AG09319 (cell line): ENCODE measurements at regions not wholly inside any gene's neighbourhood (a gene's known extent, or its start where the extent isn't known, plus 50 kb on each side); places are given as distances from the start of the nearest gene placed in this dataset.

ENCODE experiments used
- DNase-seq: peaks from one replicate; pipeline ENCODE4 v3.0.0-alpha.2; 2010; ENCODE audit warnings: low read depth; ENCODE audit errors: extremely low read depth
- TF ChIP-seq, protein P1 (sequence below): IDR thresholded peaks from 2 replicates; pipeline ENCODE4 v1.5.1; 2011; ENCODE audit warnings: low read depth, mild to moderate bottlenecking, inconsistent platforms, low read length, moderate library complexity

DNA sequence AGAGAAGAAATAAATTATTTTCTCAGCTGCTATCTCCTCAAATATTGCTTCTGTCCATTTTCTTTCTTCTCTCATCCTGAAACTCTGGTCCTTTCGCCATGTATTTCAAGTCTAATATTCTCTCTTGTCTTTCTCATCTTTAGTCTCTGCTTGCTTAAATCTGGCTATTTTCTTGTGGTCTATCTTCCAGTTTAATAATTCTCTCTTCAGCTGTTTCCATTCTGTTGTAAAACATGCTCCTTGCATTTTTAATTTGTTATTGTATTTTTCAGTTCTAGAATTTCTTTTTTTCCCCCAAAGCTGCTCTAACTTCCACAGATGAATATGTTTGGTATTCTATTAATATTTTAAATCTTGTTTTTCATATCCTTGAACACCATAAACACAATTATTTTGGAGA lies 70.1 kb upstream of the TMPRSS2 start:
- DNase-seq, result no peak
- TF ChIP-seq, protein P1, sequence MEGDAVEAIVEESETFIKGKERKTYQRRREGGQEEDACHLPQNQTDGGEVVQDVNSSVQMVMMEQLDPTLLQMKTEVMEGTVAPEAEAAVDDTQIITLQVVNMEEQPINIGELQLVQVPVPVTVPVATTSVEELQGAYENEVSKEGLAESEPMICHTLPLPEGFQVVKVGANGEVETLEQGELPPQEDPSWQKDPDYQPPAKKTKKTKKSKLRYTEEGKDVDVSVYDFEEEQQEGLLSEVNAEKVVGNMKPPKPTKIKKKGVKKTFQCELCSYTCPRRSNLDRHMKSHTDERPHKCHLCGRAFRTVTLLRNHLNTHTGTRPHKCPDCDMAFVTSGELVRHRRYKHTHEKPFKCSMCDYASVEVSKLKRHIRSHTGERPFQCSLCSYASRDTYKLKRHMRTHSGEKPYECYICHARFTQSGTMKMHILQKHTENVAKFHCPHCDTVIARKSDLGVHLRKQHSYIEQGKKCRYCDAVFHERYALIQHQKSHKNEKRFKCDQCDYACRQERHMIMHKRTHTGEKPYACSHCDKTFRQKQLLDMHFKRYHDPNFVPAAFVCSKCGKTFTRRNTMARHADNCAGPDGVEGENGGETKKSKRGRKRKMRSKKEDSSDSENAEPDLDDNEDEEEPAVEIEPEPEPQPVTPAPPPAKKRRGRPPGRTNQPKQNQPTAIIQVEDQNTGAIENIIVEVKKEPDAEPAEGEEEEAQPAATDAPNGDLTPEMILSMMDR, result no peak

DNA sequence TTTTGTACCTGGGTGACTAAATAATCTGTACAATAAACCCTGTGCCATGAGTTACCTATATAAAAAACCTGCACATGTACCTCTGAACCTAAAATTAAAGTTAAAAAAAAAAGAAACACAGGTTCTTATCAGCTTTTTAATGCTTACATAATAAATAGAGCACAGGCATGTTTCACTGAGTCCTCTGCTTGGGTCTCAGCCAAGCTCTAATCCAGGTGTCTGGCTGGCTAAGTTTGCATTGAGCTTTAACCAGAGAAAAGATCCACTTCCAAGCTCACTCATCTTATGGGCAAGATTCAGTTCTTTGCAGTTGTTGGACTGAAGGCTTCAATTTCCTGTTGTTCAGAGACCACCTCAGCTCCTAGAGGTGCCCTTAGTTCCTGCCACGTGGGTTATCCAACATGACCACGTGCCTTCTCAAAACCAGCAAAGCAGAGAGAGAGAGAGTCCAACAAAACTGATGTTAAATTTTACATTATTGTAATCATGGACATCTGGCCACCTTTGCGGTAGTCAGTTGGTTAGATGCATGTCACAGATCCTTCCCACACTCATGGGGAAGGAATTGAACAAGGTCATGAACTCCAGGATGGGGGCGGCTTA lies 68.2 kb upstream of the TMPRSS2 start:
- TF ChIP-seq, protein P1, result no peak
- DNase-seq, result no peak

DNA sequence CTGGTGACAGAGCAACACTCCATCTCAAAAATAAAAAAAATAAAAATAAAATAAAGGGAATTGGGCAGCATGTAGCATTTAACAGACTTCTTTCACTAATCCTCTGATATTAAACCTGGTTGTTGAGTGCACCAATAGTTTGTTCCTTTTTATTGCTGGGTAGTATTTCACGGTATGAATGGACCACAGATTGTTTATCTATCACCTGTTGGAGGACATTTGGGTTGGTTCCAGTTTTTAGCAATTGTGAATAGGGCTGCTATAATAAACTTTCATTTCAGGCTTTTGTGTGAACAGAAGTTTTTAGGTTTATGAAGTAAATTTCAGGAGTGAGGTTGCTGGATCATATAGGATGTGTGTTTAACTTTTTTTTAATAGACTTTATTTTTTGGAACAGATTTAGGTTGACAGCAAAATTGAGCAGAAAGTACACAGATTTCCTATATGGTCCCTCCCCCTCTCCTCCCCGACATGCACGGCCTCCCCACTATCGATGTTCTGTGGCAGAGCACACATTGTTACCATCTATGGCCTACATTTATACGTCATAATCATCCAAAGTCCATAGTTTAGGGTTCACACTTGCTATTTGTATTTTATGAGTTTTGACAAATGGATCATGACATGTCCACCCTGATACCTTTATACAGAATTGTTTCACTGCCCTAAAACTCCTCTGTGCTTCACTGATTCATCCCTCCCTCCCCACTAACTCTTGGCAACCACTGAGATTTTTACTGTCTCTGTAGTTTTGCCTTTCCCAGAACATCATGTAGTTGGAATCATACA lies 66.1 kb upstream of the TMPRSS2 start:
- TF ChIP-seq, protein P1, result no peak
- DNase-seq, result no peak

DNA sequence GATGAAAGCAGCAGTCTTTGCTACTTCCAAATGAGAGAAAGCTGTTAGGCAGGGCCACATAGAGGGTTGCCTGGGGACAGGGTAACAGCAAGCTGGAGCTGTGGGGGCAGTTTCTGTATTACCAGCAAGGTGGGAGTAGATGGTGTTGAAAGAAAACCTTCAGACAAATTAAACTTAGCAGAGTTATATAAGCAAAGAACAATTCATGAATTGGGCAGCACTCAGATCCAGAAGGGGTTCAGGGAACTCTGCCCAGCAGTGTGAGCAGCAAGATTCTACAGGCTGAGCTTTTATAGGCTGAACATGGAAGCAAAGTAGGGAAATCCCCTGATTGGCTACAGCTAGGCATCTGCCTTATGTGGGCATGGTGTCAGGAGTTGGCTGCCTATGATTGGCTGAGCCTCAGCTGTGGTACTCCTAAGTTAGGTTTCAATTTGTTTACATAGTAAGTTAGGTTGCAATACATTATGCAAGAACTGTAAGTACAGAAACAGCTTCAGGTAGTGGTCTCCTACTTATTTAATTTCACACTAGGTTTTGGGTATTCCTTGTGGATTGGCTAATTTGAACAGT lies 64.1 kb upstream of the TMPRSS2 start:
- no peak for DNase-seq
- TF ChIP-seq, protein P1, result no peak

DNA sequence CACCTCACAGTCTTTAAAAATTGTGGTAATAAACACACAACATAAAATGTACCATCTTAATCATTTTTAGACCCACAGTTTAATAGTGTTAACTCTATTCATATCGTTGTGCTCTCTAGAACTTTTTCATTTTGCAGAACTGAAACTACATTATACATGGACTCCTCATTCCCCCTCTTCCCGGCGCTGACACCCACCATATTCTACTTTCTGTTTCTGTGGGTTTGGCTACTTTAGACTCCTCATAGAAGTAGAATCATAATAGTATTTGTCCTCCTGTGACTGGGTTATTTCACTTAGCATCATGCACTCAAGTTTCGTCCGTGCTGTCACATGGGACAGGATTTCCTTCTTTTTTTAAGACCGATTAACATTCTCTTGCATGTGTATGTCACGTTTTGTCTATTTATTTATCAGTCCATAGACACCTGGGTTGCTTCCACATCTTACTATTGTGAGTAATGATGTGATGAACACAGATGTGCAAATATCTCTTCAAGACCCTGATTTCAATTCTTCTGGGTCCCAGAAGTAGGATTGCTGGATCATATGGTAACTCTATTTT lies 62.9 kb upstream of the TMPRSS2 start:
- no peak for DNase-seq

DNA sequence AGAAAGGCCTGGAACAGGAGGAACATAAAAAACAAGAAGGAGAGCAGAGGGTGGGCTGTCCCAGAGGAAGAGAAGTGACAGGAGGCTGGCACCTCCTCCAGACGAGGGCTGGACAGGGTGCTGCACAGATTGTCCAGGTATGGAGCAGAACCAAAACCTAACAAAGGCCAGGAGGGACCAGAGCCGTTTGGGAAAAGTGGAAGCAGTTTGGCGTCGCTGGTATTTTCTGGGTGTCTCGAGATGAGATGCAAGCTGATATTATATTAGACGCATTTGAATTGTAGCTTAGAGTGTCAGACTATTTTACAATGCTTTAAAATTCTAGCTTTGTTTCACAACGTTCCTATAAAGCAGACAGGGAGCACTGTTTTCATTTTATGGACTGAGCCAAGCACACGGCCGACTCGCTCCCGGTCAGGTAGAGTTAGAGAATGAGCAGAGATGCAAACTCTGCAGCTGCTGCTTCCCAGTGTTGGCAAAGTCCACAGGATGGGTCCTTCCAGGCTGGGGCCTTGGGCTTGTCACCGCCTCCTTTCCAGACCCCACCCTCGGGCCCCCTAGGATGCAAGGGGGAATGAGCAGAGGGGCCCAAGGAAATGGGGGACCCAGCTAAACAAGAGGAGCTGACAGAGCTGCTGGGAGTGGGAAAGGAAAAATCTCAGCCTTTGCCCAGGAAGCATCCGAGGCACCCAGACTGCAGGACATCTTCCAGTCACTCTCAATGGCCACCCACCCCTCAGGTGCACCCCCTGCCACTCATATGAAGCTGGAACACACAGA lies 60.8 kb upstream of the TMPRSS2 start:
- no peak for DNase-seq
- TF ChIP-seq, protein P1, result no peak

More for the DNA sequence above, 62.9 kb upstream of the TMPRSS2 start:
- TF ChIP-seq, protein P1, result no peak
